ENCODE measurements at regions not wholly inside any gene's neighbourhood (a gene's known extent, or its start where the extent isn't known, plus 50 kb on each side); places are given as distances from the start of the nearest gene placed in this dataset.

DNA sequence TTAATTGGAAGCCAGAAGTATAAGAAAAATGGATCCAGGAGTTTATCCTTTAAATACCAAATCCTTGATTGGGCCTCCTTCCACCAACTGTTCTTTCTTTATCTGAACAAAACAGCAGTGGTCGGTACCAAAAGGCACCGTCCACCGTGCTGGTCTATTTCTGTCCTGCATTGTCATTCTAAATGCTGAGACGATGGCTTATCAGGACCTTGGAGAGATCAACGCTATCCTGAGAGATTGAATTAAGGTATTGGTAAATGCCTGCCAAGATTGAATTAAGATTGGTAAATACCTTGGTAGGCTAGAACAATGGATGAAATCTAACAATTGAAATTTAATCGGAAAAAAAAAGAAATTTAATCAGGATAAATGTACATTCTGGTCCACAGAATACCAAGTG is 73.4 kb upstream of the SOD1 start:
- no peak for TF ChIP-seq FOXK2 (IDR thresholded peaks at IDR 0.05)
- no peak for TF ChIP-seq FOXM1 (IDR thresholded peaks at IDR 0.05; ENCODE audit: borderline replicate concordance)
- no peak for TF ChIP-seq ELF4 (IDR thresholded peaks at IDR 0.05)

Data from HEK293T (cell line).